Prostate gland (tissue), 2 donors: ENCODE measurements at regions not wholly inside any gene's neighbourhood (a gene's known extent, or its start where the extent isn't known, plus 50 kb on each side); places are given as distances from the start of the nearest gene placed in this dataset.

Experiments
- DNase-seq: peaks from one replicate; pipeline ENCODE4 v3.0.0-alpha.2; 2019; ENCODE audit warnings: low spot score
- H3K27ac ChIP-seq, 2 donors: fragments of 200-600 bp; sonication (generic); 2 replicates each; pipeline ENCODE4 v1.5.1; 2017 to 2019
- H3K27me3 ChIP-seq: fragments of 200-600 bp; sonication (generic); replicated peaks from 2 replicates; pipeline ENCODE4 v1.5.1; 2019; ENCODE audit not compliant: insufficient read depth
- H3K36me3 ChIP-seq, 2 donors: fragments of 200-600 bp; sonication (generic); 1 replicate in 1 of 2; 2 replicates in 1 of 2; pipeline versions ENCODE4 v1.5.1 to v1.8.1; 2017 to 2019
- H3K4me1 ChIP-seq: fragments of 200-600 bp; sonication (generic); replicated peaks from 2 replicates; pipeline ENCODE4 v1.5.1; 2019
- H3K4me3 ChIP-seq, 2 donors: fragments of 200-600 bp; sonication (generic); 2 replicates each; pipeline ENCODE4 v1.5.1; 2017 to 2019
- H3K9me3 ChIP-seq: fragments of 200-600 bp; sonication (generic); 2 replicates; pipeline ENCODE4 v1.5.1; 2017
- POLR2A ChIP-seq: fragments of 450-650 bp; IDR thresholded peaks from one replicate; pipeline ENCODE4 v1.6.1; 2016; ENCODE audit warnings: antibody characterized with exemption, mild to moderate bottlenecking
- POLR2AphosphoS5 ChIP-seq: sonication (generic); formaldehyde crosslinking; IDR thresholded peaks from one replicate; pipeline ENCODE4 v1.6.1; 2017; ENCODE audit warnings: antibody characterized with exemption
- WGBS: methylation state at CpG from one replicate; pipeline ENCODE4 v1.1.5; 2018; 5-methylcytosine and 5-hydroxymethylcytosine counted together
- intact Hi-C: fragments of 100-400 bp; cut with DNase I; formaldehyde crosslinking; loops from one replicate; pipeline ENCODE4 v1.14.2; 2022
- TF ChIP-seq, protein P1 (sequence below), 4 experiments: fragments of 200-600 bp in 2 of 4; fragments of 450-650 bp in 2 of 4; sonication (generic) in 2 of 4; IDR thresholded peaks; 1 replicate in 3 of 4; 2 replicates in 1 of 4; pipeline ENCODE4 v1.5.1; 2016 to 2019; ENCODE audit warnings: antibody characterized with exemption in 4 of 4, mild to moderate bottlenecking in 2 of 4, moderate library complexity in 2 of 4

DNA sequence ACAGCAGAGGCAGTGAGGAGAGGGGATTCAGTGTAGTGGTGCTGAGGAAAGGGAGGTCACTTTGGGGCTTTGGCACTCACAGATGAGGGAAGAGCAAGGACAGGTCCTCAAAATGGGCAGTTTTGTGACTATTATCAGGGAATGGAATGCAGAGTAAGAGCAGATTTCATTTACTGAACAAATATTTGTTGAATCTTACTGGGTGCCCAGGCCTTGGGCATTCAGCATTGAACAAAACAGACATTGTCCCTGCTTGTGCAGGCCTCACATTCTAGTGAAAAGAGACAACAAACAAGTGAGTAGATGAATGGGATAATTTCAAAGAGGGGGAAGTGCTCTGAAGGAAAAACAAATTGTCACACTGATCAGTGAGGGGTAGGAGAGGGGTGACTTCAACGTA, 404.1 kb downstream of the DMRT2 start:
- intact Hi-C loops: no loop called here
- H3K27ac ChIP-seq: no peak overlapping the region
- 32% methylated on average over 1 of the region's 1 CpG for WGBS

DNA sequence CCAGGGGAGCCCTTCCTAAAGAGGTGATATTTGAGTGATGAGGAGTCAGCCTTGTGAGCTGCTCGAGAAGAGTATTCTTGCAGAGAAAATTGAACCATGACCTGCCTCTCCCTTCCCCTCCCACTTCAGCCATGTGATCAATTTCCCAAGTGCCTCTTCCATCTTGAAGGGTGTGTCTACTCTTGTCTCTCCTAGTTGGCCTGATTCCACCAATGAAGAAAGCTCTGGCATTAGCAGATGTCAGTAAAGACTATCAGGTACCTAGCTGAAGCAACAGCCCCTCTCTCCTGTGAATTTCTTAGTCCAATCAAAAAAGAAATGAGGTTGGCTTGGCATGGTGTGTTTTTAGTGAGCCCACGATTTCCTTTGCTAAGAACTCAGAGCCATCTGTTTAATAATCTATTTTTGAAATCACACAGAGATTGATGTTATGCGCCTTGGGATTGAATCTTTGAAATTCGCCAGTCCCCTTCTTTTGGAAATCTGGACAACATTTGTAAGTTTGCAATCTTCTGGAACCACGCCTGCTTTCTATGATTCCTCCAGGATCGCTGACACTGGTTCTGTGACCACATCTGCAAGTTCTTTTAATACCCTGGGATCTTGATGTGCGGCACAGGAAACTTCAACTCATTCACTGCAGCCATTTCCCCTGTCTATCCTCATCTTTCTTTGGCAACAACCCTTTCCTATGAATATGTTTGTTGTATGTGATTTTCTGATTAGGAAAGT, 404.6 kb downstream of the DMRT2 start:
- no peak overlapping the region for H3K27ac ChIP-seq
- no peak for DNase-seq
- 89% methylated on average over 7 of the region's 7 CpGs for WGBS
- no peak for TF ChIP-seq POLR2AphosphoS5
- TF ChIP-seq, protein P1, sequence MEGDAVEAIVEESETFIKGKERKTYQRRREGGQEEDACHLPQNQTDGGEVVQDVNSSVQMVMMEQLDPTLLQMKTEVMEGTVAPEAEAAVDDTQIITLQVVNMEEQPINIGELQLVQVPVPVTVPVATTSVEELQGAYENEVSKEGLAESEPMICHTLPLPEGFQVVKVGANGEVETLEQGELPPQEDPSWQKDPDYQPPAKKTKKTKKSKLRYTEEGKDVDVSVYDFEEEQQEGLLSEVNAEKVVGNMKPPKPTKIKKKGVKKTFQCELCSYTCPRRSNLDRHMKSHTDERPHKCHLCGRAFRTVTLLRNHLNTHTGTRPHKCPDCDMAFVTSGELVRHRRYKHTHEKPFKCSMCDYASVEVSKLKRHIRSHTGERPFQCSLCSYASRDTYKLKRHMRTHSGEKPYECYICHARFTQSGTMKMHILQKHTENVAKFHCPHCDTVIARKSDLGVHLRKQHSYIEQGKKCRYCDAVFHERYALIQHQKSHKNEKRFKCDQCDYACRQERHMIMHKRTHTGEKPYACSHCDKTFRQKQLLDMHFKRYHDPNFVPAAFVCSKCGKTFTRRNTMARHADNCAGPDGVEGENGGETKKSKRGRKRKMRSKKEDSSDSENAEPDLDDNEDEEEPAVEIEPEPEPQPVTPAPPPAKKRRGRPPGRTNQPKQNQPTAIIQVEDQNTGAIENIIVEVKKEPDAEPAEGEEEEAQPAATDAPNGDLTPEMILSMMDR (IDR thresholded peaks at IDR 0.05): no peak
- no peak for TF ChIP-seq POLR2A
- no peak overlapping the region for H3K4me3 ChIP-seq
- intact Hi-C loops: no loop called here
- no peaks in the 10 kb centered on the region for H3K9me3 ChIP-seq
- H3K4me1 ChIP-seq: no peaks in the 10 kb centered on the region
- no peaks in the 10 kb centered on the region for H3K27me3 ChIP-seq
- H3K36me3 ChIP-seq: no peaks in the 10 kb centered on the region

More for the DNA sequence above, 404.1 kb downstream of the DMRT2 start:
- H3K4me3 ChIP-seq: no peak overlapping the region
- H3K4me1 ChIP-seq: no peaks in the 10 kb centered on the region
- H3K9me3 ChIP-seq: no peaks in the 10 kb centered on the region
- TF ChIP-seq POLR2A (no peak), POLR2AphosphoS5 (no peak)
- TF ChIP-seq, protein P1 (IDR thresholded peaks at IDR 0.05): no peak
- H3K36me3 ChIP-seq: no peaks in the 10 kb centered on the region
- no peak for DNase-seq
- no peaks in the 10 kb centered on the region for H3K27me3 ChIP-seq

DNA sequence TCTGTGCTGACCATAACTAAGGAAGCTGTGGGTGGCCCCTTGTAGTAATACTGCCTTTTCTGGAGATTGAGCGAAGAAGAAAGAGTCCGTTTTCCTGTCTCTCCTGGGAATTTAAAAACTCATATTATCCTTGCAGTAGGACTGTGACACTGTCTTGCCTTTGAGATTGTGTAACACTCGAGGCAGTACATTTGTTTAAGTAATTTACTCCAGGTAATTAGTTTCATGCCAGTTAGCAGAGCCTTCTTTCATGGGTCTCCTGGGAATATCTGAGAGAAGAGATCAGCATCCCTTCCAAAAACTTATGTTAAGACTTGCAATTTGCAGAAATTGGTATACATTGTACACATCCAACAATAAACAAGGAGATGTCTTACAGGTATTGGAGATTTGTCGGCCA, 405.6 kb downstream of the DMRT2 start:
- H3K4me1 ChIP-seq: no peaks in the 10 kb centered on the region
- H3K9me3 ChIP-seq: no peaks in the 10 kb centered on the region
- WGBS: 77% methylated on average over 4 of the region's 4 CpGs
- H3K27me3 ChIP-seq: no peaks in the 10 kb centered on the region
- H3K27ac ChIP-seq: no peak overlapping the region
- DNase-seq: no peak
- intact Hi-C loops: no loop called here
- no peak for TF ChIP-seq POLR2AphosphoS5
- TF ChIP-seq, protein P1 (IDR thresholded peaks at IDR 0.05): no peak
- no peak for TF ChIP-seq POLR2A
- H3K36me3 ChIP-seq: no peaks in the 10 kb centered on the region
- no peak overlapping the region for H3K4me3 ChIP-seq

DNA sequence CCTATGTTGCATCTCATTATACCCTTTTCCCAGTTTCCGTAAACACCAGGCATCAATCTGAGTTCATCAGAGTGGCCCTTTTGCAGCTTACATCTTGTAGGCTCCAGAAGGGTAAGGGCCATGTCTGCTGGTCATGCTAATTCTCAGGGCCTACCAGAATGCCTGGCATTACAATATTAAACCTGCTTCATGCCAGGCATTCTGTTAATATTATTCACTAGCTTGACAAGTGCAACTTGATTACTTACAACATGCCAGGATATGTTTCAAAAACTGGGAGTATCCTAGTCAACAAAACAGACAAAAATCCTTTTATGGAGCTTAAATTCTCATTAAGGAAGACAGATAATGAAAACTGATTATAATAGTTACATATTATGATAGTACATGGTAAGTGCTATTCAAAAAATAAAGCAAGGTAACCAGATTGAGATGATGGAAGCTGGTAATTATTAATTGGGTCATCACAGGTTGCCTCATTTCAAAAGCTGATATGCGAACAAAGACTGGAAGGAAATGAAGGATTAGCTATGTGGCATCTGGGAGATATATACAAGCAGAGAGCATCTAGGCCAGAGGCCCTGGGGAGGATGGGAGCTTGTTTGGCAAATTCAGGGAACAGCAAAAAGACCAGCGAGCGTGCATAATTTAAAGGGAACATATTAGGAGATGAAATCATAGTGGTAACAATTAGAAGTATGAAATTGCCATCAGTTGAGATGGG, 406.3 kb downstream of the DMRT2 start:
- Histone ChIP-seq H3K4me3 (no peak overlapping the region), H3K27ac (no peak overlapping the region), H3K4me1 (no peaks in the 10 kb centered on the region), H3K9me3 (no peaks in the 10 kb centered on the region), H3K36me3 (no peaks in the 10 kb centered on the region), H3K27me3 (no peaks in the 10 kb centered on the region)
- WGBS: 95% methylated on average over 4 of the region's 4 CpGs
- no peak for DNase-seq
- TF ChIP-seq POLR2A: no peak
- TF ChIP-seq POLR2AphosphoS5: no peak
- TF ChIP-seq, protein P1 (IDR thresholded peaks at IDR 0.05): no peak
- intact Hi-C loops: no loop called here
